DND-41 (cell line): ENCODE measurements at regions not wholly inside any gene's neighbourhood (a gene's known extent, or its start where the extent isn't known, plus 50 kb on each side); places are given as distances from the start of the nearest gene placed in this dataset.

Source experiments
- ATAC-seq: fragments of 200-7000 bp; cut with Tn5 transposase; 3 replicates; pipeline ENCODE4 v1.9.1; 2021; ENCODE audit warnings: low read depth; ENCODE audit not compliant: insufficient read depth
- DNase-seq: peaks from one replicate; pipeline ENCODE4 v3.0.0-alpha.2; 2020
- H2AFZ ChIP-seq: 2 replicates; pipeline ENCODE4 v1.6.0; 2012; ENCODE audit warnings: low read depth, low read length
- H3K27ac ChIP-seq: 2 replicates; pipeline ENCODE4 v1.5.1; 2012; ENCODE audit warnings: low read length, inconsistent platforms
- H3K27me3 ChIP-seq: fragments of 200-600 bp; sonication (generic); 2 replicates; pipeline ENCODE4 v1.6.0; 2012; ENCODE audit warnings: low read length, mild to moderate bottlenecking, inconsistent platforms; ENCODE audit not compliant: insufficient read depth, poor library complexity
- H3K36me3 ChIP-seq: 2 replicates; pipeline ENCODE4 v1.5.1; 2012; ENCODE audit warnings: low read length, inconsistent platforms; ENCODE audit not compliant: insufficient read depth
- H3K4me1 ChIP-seq: 2 replicates; pipeline ENCODE4 v1.5.1; 2012; ENCODE audit warnings: mild to moderate bottlenecking, low read length; ENCODE audit not compliant: insufficient read depth
- H3K4me2 ChIP-seq: 2 replicates; pipeline ENCODE4 v1.6.0; 2012; ENCODE audit warnings: mild to moderate bottlenecking, moderate library complexity, low read length, inconsistent platforms; ENCODE audit not compliant: insufficient read depth
- H3K4me3 ChIP-seq, 2 experiments: fragments of 200-600 bp in 1 of 2; shearing (Covaris generic) in 1 of 2; 2 replicates each; pipeline ENCODE4 v1.5.1; 2012 to 2016; ENCODE audit warnings: inconsistent platforms in 2 of 2, low read length in 2 of 2, mild to moderate bottlenecking in 2 of 2, low read depth in 1 of 2, moderate library complexity in 1 of 2
- H3K79me2 ChIP-seq: 2 replicates; pipeline ENCODE4 v1.6.0; 2012; ENCODE audit warnings: low read length, inconsistent platforms; ENCODE audit not compliant: insufficient read depth
- H3K9ac ChIP-seq: 2 replicates; pipeline ENCODE4 v1.6.0; 2012; ENCODE audit warnings: low read depth, mild to moderate bottlenecking, inconsistent platforms, low read length, moderate library complexity
- H3K9me3 ChIP-seq: 2 replicates; pipeline ENCODE4 v1.5.1; 2012; ENCODE audit warnings: low read length, moderate library complexity, mild to moderate bottlenecking, inconsistent platforms; ENCODE audit not compliant: insufficient read depth, severe bottlenecking
- H4K20me1 ChIP-seq: 2 replicates; pipeline ENCODE4 v1.6.0; 2012; ENCODE audit warnings: low read length; ENCODE audit not compliant: insufficient read depth
- CTCF ChIP-seq: IDR thresholded peaks from 2 replicates; pipeline ENCODE4 v1.5.1; 2012; ENCODE audit warnings: borderline replicate concordance, low read length, moderate library complexity, mild to moderate bottlenecking; ENCODE audit not compliant: poor library complexity, severe bottlenecking; ENCODE audit errors: extremely low read depth
- EZH2 ChIP-seq: IDR thresholded peaks from 3 replicates; pipeline ENCODE4 v1.6.1; 2012; ENCODE audit warnings: borderline replicate concordance, low read depth, mild to moderate bottlenecking, moderate library complexity, low read length, inconsistent platforms; ENCODE audit not compliant: severe bottlenecking

- Histone ChIP-seq H3K79me2 (no peaks in the 10 kb centered on the region), H3K4me3 (no peak overlapping the region), H3K9ac (no peak overlapping the region), H4K20me1 (no peaks in the 10 kb centered on the region), H3K9me3 (no peaks in the 10 kb centered on the region), H3K4me2 (no peak overlapping the region), H3K27ac (no peak overlapping the region), H2AFZ (no peak overlapping the region), H3K4me1 (no peaks in the 10 kb centered on the region), H3K36me3 (no peaks in the 10 kb centered on the region), H3K27me3 (no peaks in the 10 kb centered on the region)
- TF ChIP-seq EZH2 (no peak), CTCF (no peak)
- DNase-seq, result no peak
- no peak for ATAC-seq
Measured at GRCh38 chr1:218494449-218494852, 149.3 kb downstream of the TGFB2 start.

DNA sequence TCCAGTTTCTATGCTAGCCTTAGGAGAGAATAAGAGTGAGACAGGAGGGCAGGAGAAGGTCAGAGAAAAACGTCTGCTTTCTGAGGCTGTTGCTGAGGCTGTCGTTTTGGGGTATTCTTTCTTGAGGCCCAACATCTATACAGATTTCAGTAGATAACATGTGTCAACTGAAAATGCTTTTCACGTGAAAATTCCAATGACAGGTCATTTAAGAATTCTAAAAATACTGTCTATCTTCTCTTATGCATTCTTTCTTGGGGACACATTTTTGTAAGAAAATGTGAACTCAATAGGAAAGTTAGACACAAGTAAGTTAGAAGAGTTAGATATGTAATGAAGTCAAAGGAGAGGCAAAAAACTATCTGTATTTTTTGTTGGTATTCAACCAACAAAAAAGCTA is 150.8 kb downstream of the TGFB2 start:
- no peak for DNase-seq
- no peak overlapping the region for H3K4me2 ChIP-seq
- H3K27ac ChIP-seq, result no peak overlapping the region
- H3K79me2 ChIP-seq, result no peaks in the 10 kb centered on the region
- H3K4me1 ChIP-seq, result no peaks in the 10 kb centered on the region
- H3K9me3 ChIP-seq, result no peaks in the 10 kb centered on the region
- no peaks in the 10 kb centered on the region for H4K20me1 ChIP-seq
- no peak for TF ChIP-seq CTCF
- TF ChIP-seq EZH2, result no peak
- H3K4me3 ChIP-seq, result no peak overlapping the region
- H3K27me3 ChIP-seq, result no peaks in the 10 kb centered on the region
- no peak overlapping the region for H3K9ac ChIP-seq
- ATAC-seq, result no peak
- H3K36me3 ChIP-seq, result no peaks in the 10 kb centered on the region
- H2AFZ ChIP-seq, result no peak overlapping the region

DNA sequence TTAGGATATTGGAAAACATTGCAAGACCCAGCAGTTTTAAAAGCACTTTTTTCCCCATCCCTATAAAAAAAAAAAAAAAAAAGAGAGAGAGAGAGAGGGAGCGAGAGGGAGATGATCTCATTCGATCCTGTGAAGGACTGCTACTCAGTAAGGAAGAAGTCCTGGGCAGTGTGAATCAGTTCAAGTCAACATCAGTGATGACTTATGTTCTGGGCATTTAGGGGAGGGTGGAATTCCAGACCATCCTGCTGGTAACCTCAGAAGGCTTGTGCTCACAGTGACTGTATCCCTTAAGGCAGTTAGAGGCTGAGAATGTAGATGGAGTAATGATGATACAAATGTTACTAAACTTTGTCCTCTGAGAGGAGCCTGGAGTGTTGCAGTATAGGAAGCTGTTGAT is 151.4 kb downstream of the TGFB2 start:
- Histone ChIP-seq H3K27me3 (no peaks in the 10 kb centered on the region), H3K79me2 (no peaks in the 10 kb centered on the region), H2AFZ (no peak overlapping the region), H4K20me1 (no peaks in the 10 kb centered on the region), H3K9ac (no peak overlapping the region), H3K4me3 (no peak overlapping the region), H3K4me2 (no peak overlapping the region), H3K9me3 (no peaks in the 10 kb centered on the region), H3K4me1 (no peaks in the 10 kb centered on the region), H3K36me3 (no peaks in the 10 kb centered on the region), H3K27ac (no peak overlapping the region)
- ATAC-seq, result no peak
- TF ChIP-seq CTCF, result no peak
- TF ChIP-seq EZH2, result no peak
- no peak for DNase-seq
